LHCN-M2 (cell line): ENCODE measurements at regions not wholly inside any gene's neighbourhood (a gene's known extent, or its start where the extent isn't known, plus 50 kb on each side); places are given as distances from the start of the nearest gene placed in this dataset.

Experiments
- DNase-seq: peaks from one replicate; pipeline ENCODE4 v3.0.0-alpha.2; 2012; ENCODE audit warnings: low read depth

- no peak for DNase-seq
Measured at GRCh38 chr12:115467531-115467930, 783.6 kb upstream of the TBX3 start.

GRCh38 chr12:115466076-115466475 is 782.1 kb upstream of the TBX3 start:
- no peak for DNase-seq

GRCh38 chr12:115464661-115465060 is 780.7 kb upstream of the TBX3 start:
- DNase-seq: no peak

- DNase-seq: no peak
Measured at GRCh38 chr12:115464111-115464581, 780.2 kb upstream of the TBX3 start.

- no peak for DNase-seq
Measured at GRCh38 chr12:115461401-115461800, 777.4 kb upstream of the TBX3 start.

DNA sequence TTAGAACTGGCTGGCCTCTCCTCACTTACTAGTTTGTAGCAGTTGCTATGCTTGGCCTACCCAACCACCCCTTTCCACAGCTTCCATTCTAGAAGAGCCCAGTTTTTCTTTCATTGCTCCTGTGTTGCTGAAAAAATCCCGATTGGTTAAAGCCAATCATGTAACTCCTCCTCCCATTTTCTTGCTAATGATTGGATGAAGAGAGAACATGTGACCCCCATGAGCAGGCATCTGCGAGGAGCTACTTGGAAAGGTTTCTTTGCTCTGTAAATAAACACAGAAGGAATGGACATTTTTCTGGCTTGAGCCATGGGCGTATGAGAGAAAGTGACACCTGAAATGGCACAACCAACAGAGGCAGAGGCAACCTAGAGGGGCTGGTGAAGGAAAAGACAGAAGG is 773.8 kb upstream of the TBX3 start:
- no peak for DNase-seq

- no peak for DNase-seq
Measured at GRCh38 chr12:115456946-115457689, 773.1 kb upstream of the TBX3 start.

DNA sequence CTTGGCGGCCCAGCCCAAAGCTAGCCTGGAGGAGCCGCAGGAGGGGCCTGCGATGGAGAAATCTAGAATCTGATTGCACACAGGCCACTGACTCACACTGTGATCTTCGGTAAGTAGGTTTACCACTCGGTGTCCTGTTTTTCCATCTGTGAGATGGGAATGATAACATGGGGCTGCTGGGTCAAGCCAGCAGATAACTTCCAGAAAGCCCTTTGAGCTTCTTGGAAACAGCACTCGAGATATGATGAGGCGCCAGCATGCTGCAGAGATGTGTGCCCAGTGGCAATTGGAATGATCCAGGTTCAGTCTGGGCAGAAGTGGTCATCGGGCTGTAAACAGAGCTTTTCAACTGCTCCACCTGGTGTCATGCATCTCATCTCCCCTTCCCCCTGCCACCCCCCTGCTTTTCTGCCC is 771.3 kb upstream of the TBX3 start:
- no peak for DNase-seq

- DNase-seq: no peak
Measured at GRCh38 chr12:115452751-115453281, 768.8 kb upstream of the TBX3 start.

DNA sequence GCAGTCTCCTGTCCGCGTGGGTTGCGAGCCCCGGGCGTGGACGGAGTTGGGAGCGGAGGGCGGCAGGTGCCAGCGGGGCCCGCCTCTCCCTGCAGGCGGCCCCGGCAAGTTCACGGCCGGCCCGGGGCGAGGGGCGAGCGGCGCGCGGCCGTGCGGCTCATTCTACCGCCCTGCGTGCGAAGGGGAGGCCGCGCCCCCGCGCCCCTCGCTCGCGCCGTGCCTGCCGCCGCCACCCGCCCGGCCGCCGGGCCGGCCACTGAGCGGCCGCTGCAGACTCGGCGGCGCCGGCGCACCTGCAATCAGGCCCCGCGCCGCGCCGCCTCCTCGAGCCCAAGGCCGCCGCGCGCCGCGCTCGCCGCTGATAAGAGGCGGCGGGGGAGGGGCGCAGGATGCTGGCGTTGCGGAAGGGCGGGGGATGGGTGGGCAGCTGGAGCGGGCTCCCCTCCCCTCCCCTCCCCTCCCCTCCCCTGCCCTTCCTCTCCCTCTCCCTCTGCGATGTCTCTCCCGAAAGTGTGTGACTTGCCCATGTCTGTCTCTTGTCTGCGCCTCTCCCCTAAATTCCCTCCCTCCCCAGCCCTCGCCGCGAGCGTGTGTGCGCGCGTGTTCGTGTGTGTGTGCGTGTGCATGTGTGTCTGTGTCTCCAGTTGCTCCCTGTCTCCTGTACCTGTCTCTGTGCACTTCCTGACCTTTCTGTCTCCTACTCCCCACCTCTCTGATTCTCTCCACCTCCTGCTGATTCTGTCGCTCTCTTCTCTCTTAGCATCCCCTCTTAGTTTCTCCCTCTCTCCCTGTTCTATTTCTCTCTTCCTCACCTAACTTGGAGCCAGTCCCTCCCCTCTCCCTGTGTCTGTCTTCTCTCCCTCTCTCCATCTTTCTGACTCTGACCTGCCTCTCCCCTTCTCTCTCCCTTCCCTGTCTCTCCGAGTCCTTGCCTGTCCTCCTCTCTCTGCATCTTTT is 768.1 kb upstream of the TBX3 start:
- DNase-seq: no peak

DNA sequence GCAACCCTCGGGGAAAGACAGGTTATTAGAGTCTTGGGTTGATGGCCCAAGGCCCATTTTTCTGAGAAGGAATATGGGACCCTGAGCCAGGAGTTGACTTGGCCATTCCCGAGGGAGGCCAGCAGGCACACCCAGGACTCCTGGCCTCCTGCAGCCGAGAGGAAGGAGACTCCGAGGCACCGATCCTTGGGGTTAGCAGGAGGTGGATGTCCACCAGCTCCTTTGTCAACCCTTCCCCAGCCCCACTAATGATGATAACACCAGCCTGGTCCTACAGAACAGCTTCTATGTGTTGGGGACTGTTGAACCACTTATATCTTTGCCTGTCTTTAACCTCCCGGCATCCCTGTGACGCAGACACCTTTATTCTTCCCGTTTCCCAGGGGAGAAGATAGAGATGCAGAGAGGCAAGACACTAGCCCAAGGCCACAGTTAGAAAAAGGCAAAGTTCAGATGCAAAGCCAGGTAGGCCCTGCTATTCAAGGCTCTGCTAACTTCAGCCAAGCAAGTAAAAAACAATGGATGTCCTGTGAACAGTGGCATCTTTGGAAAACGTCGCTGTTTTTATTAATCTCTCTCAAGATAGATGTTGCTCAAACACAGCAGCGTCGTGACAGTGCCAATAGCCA is 767.3 kb upstream of the TBX3 start:
- no peak for DNase-seq

GRCh38 chr12:115450710-115451109 is 766.7 kb upstream of the TBX3 start:
- no peak for DNase-seq

- no peak for DNase-seq
Measured at GRCh38 chr12:115450017-115450416, 766.0 kb upstream of the TBX3 start.

GRCh38 chr12:115449526-115449925 is 765.6 kb upstream of the TBX3 start:
- DNase-seq: no peak

DNA sequence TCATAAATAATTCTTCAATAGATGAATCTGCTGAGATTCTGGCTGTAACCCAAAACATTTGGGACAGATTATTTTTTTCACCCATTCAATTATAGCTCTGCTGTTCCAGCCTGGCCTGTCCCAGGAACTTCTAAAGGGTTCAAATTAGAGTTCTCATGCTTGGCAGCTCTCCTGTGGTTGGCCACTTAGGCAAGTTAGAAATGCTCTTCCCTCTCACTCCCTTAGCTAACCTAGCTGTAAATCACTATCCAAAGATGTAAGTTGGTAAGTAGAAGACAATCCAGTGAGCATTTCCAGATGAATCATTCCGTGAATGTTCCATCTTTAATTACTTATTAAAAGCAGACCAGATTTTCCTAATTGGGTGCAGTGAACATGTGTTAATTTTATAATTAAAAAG is 760.4 kb upstream of the TBX3 start:
- no peak for DNase-seq

GRCh38 chr12:115443351-115443938 is 759.5 kb upstream of the TBX3 start:
- no peak for DNase-seq

- DNase-seq: no peak
Measured at GRCh38 chr12:115440438-115440837, 756.5 kb upstream of the TBX3 start.

DNA sequence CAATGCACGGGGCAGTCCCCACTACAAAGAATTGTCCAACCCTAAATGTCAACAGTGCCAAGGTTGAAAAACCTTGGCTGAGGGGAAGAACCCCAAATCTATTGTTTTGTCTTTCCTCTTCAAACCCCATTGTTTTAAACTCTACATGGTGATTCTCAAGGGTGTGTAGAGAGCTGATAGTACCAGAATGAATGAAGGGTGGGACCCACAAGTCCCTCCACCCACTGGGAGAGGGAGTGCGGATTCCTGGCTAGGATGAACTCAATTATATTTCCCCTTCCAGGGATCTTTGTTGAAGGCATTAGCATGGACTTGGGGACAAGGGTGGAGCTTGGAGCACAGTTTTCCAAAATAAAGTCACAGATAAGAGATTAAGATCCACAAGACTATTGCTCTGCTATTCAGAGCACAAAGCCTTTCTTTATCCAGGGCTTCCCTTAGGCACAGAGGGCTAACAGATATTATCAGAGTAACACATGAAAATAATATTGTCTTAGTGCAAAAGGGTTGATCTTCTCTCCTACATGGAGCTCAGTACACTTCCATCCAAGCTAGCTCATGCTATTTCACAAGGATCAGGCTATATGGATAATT is 755.1 kb upstream of the TBX3 start:
- DNase-seq: no peak

DNA sequence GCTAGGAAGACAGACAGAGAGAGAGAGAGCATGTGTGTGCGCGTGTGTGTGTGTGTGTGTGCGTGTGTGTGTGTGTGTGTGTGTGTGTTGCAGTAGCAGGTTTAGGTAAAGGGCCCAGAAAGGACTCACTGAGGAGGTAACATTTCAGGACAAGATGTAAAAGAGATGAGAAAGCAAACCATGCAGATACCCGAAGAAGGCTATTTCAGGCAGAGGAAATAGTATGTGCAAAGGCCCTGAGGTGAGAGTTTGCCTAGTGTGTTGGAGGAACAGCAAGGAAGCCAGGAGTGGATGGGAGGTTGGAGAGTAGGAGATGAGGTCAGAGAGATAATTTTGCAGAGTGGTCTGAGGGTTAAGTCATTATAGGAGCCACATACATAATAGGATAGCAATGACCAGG is 754.3 kb upstream of the TBX3 start:
- no peak for DNase-seq

GRCh38 chr12:115437061-115437567 is 753.1 kb upstream of the TBX3 start:
- DNase-seq: no peak
